NK-92 treated with Interleukin-12 subunit alpha and Interleukin-12 subunit beta, amount 100 ng/mL, for 24 hours (cell line): ENCODE measurements at regions not wholly inside any gene's neighbourhood (a gene's known extent, or its start where the extent isn't known, plus 50 kb on each side); places are given as distances from the start of the nearest gene placed in this dataset.

Experiments
- DNase-seq: peaks from one replicate; lab custom pipeline; 2025; lab: John Stamatoyannopoulos, UW

DNA sequence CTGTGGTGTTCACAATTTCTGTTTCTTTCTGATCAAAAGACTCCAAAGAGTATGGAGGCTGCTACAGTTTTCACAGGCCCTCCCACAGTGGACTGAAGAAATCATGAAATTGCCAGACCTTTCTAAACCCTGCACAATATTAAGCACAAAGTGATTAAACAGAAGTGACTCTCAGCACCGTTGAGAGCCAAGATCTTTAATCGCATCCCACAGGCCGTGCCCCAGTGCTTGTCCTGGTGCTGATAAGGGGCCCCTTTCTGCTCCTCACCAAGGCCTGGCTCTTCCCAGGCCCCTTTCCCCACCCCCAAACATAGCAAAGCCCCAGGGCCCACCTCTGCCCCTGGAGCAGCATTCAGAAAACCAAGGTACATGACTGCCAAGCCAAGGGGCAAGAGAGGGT is 57.4 kb upstream of the BMAL1 start:
- DNase-seq: no peak

GRCh38 chr11:13221722-13222121 is 55.9 kb upstream of the BMAL1 start:
- DNase-seq: no peak

DNA sequence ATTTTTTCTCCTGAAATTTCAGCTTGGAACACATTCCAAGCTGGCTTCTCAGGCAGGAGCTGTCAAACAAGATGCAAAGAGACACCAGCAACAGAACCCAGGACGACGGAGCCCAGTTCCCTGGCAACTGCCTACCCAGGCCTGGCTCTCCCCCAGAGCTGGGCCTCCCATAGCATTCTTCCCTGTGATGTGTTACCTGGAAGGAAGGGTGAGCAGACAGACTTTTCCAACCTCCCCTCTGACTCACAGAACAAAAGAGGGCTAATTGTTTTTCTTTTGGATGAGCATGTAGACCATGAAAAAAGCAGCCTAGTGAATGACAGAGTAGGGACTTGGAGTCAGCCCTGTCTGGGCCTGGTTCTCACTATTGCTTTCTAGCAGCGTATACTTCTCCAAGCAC is 55.3 kb upstream of the BMAL1 start:
- no peak for DNase-seq

- no peak for DNase-seq
These were observed 54.5 kb upstream of the BMAL1 start for GRCh38 chr11:13223112-13223511.

DNA sequence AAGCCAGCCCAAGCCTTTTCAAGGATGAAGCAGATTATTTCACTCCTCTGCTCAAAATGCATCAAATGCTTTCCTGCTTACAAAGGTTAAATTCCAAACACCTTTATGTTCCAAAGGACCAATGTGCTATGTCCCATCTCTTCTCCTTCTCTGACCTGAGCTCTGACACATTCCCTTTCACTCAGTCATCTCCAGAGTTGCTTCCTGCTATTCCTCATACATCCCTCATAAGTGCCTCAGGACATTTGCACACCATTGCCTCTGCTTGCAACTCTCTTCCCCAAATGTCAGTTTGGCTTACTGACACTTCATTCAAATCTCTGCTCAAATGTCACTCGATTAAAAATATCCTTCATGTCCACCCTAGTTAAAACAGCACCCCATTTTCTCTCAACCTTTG is 53.3 kb upstream of the BMAL1 start:
- DNase-seq: no peak

GRCh38 chr11:13225038-13226001 is 52.3 kb upstream of the BMAL1 start:
- no peak for DNase-seq

GRCh38 chr11:13227676-13228255 is 49.8 kb upstream of the BMAL1 start:
- DNase-seq: no peak
